NCI-H146 (cell line): ENCODE measurements at regions not wholly inside any gene's neighbourhood (a gene's known extent, or its start where the extent isn't known, plus 50 kb on each side); places are given as distances from the start of the nearest gene placed in this dataset.
"Not testable (repeated sequence)": the region's sequence is repeated elsewhere in the genome, so short reads cannot be mapped to it uniquely, and the experiment has no call there.

ENCODE experiments used
- DNase-seq: peaks from one replicate; lab custom pipeline; 2025; lab: John Stamatoyannopoulos, UW

DNA sequence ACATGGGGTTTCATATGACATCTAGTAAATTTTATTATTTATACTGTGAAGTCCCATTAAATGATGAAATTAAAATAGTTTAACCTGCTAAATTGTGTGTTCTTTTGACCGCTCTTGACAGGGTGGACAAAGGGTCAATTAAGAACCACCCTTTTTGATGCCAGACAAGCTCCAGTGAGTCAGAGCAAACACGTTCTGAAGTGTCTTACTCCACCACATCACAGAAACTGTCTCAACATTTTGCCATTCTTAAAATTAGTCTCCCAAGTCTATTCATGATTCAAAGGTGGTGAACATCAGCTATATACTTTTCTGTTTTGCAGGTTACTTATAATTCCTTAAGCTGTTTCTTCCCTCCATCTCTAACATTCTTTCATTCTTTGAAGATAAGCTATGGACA is 142.1 kb downstream of the SPATA31A6 start:
- DNase-seq: not testable (repeated sequence)

DNA sequence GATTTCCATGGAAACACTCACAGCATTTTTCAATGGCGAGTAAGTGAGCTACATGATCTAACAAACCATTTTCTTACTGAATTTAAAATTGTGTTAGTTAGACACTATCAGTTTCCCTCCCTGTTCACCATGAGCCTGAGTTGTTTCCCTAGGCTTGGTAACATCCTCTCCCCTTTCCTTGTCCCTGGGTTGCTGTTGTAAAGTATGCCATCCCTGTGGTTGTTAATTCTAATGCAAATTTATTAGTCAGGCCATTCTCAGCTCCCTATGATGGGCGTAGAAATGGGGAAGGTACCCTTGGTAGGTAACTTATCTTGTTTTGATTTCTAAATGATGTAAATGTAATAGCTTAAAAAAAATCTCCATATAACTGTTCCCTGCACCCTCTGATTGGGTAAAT is 143.0 kb downstream of the SPATA31A6 start:
- not testable (repeated sequence) for DNase-seq

DNA sequence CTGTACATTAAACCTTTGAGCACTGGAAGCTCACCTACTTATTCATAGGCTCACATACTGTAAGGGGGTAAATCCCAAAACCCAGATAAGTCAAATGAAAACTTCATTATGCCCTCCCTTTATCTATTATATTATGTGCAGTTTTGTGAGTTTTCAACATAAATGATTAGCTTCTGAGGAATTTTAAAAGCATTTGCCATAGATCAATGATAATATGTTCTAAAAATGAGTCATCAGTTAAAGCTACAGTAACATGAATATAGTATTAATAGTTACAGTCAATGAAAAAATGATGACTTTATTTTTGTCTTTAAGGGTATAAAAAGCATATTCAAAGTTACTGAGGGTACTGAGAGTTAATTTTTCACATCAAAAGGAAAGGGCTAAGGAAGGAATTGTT is 151.9 kb downstream of the SPATA31A6 start:
- DNase-seq: not testable (repeated sequence)

DNA sequence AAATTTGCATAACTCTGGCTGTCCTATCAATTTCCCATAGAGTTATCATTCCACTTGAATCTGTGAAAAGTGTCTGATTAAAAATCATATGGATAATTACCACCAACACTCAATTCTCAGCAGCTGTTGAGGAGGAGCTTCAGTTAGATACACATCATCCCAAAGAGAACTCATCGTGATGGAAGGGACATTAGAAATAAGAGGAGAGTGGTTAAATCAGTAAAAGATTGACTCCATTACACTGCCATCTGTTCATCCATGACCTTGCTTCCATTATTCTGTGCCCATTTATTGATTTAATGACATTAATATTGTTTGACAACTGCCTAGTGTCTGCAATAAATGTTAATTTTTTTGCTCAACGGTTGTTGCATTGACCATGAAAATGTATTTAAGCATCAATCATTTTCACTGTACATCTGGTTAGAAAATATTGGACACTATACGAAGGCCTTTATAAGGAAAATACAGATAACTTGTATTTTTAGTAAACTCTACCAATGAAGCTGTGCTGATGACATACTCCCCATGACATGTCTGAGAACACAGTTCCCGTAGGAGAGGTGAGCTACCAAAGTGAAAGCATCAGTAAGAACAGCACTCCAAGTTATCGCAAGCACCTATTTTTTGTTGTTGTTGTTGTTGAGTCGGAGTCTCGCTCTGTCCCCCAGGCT is 152.7 kb downstream of the SPATA31A6 start:
- DNase-seq: peak; percentile 50

DNA sequence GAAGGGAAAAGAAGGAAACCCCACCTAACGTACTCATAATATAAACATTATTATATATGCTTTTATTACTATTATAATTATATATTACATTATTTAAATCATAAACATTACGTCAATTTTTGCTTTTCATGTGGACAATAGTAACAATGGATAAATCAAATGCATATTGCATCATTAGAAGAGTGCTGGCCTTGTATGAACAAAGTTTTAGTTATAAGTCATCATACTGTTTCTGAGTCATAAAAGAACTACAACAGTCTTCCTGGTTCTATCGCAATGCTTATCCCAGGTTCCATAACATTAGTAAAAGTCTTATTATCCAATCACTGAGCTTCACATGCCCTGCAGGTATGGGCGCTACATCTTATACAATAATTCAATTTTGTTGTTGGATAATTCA is 154.8 kb downstream of the SPATA31A6 start:
- not testable (repeated sequence) for DNase-seq

DNA sequence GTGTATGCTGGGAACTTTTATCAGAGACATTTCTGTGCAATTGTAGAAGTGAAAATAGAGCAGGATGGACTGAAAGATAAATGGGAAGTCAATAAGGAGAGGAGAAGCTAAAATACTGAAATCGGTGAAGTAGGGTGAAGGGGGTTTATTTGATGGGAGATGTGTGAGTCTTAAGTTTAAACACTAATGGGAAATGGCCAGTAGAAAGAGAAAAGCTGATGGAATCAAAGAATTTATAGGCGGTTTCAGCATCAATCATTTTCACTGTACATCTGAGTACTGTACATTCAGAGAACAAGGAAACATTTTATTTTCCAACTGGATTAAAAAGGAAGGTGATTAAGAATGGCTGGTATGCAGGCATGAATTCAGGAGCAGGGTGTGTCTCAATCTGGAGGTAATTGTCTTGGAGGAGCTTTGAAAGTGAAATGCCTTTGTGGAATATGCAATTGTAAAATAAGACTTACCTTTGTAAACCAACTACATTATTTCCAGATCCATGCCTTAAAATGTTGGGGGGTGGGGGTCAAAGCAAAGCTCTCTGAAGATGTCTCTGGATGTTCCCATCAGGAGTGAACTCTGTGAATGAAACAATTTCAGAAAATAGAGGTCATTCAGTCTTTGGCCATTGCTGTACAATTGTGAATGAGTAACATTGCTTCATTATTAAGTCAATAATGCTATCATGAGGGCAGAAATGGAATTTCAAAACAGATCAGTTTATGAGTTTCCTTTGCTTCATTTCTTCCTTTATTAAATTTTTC is 156.4 kb downstream of the SPATA31A6 start:
- not testable (repeated sequence) for DNase-seq

DNA sequence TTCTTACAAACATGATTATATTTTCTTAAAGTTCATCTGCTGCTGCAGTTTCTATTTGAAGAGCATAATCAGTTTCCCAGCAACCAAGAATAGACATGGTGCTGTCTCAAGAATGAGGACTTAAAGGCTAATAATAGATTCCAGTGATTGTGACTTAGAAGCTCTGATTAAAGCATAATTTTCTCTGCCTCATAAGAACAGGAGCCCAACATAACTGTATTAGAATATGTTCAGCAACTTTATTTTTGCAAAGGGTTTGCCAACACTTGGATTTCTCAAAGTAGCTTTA is 156.9 kb downstream of the SPATA31A6 start:
- not testable (repeated sequence) for DNase-seq

DNA sequence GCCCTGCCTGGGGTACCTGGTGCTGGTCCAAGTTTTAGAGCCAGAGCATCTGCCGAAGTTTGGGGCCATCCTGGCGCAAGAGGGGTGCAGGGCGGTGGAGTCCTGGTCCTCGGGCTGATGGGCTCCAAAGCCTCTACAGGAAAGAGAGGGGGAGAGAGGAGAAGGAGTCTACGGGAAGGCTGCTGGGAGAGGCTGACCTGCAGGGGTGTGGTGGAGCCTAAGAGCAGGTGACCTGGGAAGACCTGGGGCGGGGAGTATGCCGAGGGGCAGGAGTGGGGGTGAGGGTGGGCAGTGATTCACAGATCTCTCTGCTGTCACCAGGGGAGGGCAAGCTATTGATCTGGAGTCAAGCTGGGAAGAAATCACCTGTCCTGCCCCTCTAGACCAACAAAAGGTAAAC is 158.4 kb downstream of the SPATA31A6 start:
- DNase-seq: not testable (repeated sequence)

DNA sequence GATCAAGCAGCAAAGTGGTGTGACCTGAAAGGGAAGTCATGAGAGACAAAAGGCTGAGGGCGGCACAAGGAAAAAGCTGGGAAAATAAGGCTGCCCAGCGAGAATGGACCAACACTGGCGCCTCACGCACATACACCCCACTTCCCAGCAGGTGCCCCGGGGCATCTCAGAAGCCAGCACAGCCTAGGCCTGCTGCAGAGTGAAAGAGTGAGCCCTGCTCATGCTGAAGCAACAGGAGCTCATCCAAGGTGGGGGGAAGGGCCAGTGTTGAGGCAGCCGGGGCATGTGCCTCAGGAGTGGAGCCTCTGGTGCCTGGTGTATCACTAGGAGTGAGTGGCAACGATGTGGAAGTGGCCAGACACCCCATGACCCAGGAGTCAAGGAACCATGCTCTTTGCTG is 158.8 kb downstream of the SPATA31A6 start:
- DNase-seq: not testable (repeated sequence)

DNA sequence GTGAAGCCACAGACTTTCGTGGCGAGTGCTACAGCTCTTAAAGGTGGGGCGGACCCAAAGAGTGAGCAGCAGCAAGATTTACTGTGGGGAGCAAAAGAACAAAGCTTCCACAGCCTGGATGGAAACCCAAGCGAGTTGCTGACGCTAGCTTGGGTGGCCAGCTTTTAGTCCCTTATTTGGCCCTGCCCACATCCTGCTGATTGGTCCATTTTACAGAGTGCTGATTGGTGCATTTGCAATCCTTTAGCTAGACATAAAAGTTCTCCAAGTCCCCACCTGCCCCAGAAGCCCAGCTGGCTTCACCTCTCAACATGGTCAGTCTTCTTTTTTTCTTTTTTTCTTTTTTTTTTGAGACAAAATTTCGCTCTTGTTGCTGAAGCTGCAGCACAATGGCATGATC is 161.0 kb downstream of the SPATA31A6 start:
- DNase-seq: not testable (repeated sequence)

DNA sequence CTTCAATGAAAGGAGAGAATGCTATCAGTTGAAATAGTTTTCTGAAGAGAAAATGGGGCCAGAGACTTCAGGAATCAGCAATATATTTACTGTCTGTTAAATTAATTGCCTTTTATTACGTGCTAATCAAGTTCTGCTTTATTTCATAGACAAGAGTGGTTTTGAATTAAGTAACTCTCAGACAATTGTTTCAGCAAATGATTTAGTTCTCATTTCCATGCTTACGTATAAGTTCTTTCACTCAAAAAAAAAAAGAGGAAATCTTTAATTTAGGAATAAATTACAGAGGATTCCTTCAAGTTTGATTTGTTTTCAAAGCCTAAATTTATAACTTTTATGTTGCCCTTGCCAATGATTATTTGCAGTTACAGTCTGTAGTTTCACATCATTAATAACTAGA is 163.5 kb downstream of the SPATA31A6 start:
- not testable (repeated sequence) for DNase-seq

DNA sequence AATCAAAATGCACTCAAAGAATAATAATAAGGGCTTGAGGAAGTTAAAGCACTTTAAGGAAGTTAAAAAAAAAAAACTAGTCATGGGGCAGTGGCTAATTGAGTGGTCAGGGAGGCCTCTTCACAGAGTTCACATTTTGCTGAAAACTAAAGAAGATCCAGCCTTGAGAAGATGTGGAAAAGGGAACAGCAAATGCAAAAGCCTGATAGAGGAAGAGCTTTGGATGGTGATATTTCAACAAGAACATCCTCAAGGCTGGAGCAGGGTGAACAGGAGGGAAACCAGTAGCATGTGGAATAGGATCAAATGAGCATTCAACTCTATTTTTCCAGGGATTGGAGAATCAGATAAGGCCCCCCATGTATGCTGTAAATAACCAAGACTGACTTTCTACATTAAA is 165.7 kb downstream of the SPATA31A6 start:
- DNase-seq: not testable (repeated sequence)

DNA sequence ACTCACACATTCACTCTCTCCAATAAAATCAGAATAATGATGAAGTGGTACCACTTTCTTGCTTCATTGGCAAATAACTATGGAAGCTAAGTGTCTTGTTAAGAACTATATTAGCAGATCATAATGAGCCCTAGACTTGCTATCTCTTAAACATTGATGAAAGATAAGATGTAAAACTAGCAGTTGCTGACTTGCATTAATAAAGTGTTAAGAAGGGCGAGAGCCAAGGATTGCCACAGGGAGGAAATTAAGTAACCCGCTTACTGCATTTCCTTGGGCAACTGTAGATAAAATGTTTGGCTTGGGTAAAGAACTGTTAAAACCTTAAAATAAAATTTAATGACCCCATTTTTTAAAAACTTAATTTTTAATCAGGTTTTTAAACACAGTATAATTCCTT is 167.0 kb downstream of the SPATA31A6 start:
- DNase-seq: not testable (repeated sequence)

DNA sequence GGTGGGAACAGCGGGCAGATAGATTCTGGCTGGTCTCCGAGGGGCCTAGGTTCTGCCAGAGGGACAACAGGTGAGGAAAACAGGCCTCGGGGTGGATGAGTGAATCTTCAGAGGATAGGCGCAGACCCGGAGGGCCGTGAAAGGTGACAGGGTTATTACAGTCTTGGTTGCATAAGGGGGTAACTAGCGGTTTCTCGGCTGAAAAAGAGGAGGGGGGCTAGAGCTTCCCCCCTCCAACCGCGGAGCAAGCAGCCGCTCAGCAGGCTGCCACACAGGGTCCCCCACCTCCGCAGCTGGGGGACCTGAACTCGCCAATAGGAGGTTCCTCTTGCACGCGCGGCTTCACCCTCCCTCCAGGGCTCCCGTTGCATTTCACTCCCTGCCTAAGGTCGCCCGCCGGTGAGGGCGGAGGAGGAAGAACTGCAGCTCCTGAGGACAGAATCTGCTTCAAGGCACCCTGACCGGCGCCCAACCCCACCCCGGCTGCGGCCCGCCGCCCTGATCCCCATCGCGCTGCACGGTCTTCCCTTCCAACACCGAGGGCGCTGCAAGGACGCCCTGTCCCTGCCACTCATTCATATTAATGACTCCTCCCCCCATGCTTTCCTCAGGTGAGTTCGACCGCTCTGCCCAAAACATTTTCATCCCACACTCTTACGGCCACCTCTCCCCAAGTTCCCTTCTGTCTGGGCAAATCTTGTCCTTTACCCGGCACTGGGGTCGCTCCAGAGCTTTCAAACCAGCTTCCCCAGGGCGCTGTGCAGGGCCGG is 174.3 kb downstream of the SPATA31A6 start:
- peak; percentile 61 for DNase-seq

DNA sequence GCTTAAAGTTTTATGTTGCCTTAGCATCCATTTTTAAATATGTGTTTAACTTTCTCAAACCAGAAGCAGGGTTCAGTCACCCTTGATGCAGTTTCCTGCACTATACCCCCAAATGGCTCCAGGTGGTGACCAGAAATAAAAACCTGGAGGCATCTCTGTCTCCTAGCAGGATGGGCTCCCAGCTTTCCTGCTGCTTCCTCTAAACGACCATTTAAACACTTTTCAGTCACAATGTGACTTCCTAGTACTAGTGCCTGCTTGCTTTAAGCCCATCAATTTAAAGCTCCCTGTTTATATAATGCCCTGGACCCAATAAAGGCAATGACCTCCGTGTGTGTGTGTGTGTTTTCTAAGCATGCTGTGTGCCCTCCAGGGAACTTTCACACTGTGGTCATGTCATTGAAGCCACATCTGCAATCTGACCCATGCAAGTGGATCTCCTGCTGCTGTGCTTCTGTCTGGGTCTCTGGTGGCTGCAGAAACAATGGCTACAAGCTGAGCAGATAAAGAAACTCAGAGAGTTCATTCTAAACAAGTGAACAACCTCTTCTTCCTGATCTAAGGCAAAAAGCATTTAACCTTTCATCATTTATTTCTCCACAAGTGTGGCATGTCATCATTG is 175.3 kb downstream of the SPATA31A6 start:
- peak; percentile 91 for DNase-seq

DNA sequence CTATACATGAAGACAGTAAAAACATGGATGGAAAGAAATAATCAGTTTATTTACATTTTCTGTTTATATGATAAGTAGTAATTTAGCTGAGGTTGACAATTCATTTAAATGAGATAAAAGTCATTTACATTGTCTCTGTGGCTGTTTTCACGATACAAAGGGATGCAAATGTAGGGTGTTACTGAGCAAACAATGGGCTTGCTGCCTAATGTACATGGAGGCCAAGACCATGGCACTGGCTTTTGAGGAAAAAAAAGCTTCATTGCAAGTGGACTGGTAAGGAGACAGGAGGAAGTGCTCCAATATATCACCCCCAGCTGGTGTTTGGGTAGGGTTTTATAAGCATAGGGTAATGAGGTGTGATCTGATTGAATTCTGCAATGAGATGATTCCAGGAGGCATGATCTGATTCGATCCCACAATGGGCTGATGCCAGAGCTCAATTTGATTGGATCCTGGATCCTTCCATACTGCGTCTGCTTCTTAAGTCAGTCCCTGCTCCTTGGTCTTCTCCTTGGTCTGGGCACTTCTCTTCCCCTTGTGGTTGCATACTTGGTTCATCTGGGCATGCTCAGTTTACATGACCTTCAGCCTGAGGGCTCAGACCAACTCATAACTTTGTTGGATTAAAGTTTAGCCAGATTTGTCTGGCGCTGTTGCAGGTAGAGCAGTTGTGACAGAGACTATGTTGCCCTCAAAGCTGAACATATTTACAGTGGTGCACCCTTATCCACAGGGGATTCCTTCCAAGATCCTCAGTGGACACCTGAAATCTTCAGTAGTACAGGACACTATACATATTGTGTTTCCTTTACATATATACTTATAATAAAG is 181.2 kb downstream of the SPATA31A6 start:
- DNase-seq: not testable (repeated sequence)

DNA sequence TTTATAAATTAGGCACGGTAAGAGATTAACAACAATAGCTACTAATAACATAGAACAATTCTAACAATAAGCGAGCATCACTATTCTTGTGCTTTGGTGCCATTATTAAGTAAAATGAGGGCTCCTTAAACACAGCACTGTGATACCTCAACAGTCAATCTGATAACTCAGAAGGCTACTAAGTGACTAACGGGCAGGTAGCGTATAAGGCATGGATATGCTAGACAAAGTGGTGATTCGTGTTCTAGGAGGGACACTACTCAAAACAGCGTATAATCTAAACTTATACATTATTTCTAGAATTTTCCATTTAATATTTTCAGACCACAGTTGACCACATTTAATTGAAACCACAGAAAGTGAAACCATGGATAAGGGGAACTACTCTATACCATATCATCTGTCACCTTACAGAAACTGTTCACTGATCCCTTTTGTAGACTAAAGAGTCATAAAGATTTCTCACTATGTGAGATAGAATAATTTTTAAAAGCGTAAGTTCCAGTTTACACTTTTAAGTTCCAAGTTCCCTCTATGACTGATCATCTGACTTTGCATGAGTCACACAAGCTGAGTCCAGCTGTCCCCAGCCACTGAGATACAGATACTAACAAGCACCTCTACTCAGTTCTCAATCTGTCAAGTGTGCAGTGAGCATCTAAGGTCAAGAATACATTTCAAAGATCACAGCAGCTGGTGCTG is 181.9 kb downstream of the SPATA31A6 start:
- not testable (repeated sequence) for DNase-seq

DNA sequence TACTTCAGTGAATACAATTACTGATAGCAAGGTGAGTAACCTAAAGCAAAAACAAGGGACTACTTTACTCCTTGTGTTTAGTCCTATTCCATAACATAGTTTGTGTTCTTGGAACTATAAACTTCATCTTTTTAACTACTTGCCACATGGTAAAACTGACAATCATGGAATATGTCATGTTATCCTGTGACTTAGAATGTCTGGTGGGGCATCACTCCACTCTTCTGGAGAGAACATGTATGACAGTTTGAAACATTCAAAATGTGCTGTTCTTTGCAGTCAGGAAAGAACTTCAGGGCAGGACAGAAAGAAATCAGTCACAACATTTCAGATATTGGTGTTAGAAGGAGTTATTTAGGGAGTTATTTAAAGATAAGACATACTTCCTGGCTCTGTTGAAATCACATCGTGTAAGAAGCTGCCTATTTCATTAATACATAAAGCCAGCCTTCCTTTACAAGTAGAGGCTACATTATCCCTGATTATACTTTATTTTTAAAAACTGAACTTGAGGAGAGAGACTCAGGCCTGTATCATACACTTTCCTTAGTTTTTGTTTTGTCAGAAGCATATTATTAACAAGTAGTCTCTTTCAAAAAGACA is 184.9 kb downstream of the SPATA31A6 start:
- not testable (repeated sequence) for DNase-seq

DNA sequence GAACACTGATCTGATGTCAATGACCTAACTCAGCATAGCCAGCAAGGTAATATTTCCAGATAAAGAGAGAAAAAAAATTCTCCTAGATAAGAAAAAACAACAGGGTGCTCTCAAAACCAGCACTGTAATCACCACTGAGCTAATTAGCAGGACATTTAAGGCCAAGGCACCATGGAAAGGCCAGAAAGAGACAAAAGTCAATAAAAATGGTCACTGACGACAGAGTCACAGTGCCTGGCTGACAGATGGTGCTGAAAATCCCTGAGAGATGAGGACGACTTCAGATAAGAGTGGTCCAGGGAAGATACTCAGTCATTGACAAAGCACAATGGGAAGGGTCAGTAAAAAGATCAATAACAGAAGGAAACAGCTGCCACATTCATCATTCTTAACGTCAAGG is 186.7 kb downstream of the SPATA31A6 start:
- DNase-seq: not testable (repeated sequence)

DNA sequence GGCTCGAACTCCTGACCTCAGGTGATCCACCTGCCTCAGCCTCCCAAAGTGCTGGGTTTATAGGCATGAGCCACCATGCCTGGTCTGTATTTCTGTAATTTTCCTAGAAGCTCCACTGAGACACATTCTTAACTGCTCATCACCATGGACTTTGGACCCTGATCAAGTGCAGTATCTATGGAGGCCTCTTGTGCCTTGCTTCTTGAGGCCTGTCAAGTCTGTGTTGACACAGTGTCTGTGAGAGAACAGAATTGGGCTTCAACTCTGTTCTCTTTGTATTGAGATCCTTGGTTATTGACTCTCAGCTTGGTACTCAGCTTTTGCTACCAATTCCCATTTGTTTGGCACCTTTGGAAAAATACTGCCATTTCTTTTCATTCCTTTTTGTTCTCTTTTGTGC is 188.0 kb downstream of the SPATA31A6 start:
- DNase-seq: not testable (repeated sequence)
